Upper lobe of right lung (tissue), 1 donor: ENCODE measurements at regions not wholly inside any gene's neighbourhood (a gene's known extent, or its start where the extent isn't known, plus 50 kb on each side); places are given as distances from the start of the nearest gene placed in this dataset.

Source experiments
- ATAC-seq: fragments of 200-7000 bp; cut with Tn5 transposase; one replicate; pipeline ENCODE4 v1.9.1; 2020; ENCODE audit warnings: mild to moderate bottlenecking, moderate library complexity
- DNase-seq: peaks from one replicate; pipeline ENCODE4 v3.0.0-alpha.2; 2020
- H3K27ac ChIP-seq: fragments of 200-600 bp; one replicate; pipeline ENCODE4 v1.8.0; 2022
- H3K27me3 ChIP-seq: fragments of 200-600 bp; one replicate; pipeline ENCODE4 v1.8.0; 2022; ENCODE audit warnings: mild to moderate bottlenecking
- H3K36me3 ChIP-seq: fragments of 200-600 bp; one replicate; pipeline ENCODE4 v1.8.0; 2022
- H3K4me1 ChIP-seq: fragments of 200-600 bp; one replicate; pipeline ENCODE4 v1.8.0; 2022
- H3K4me3 ChIP-seq: fragments of 200-600 bp; one replicate; pipeline ENCODE4 v1.8.0; 2022; ENCODE audit warnings: mild to moderate bottlenecking
- H3K9me3 ChIP-seq: fragments of 200-600 bp; one replicate; pipeline ENCODE4 v1.8.0; 2022
- intact Hi-C: fragments of 100-400 bp; cut with DNase I; formaldehyde crosslinking; loops from one replicate; pipeline ENCODE4 v1.11.0; 2022
- TF ChIP-seq, protein P1 (sequence below): fragments of 200-600 bp; IDR thresholded peaks from one replicate; pipeline ENCODE4 v1.8.0; 2022; ENCODE audit warnings: antibody characterized with exemption
- donor health status: DM: no; HTN: yes; CAD: no; lungs with severe emphysema.

DNA sequence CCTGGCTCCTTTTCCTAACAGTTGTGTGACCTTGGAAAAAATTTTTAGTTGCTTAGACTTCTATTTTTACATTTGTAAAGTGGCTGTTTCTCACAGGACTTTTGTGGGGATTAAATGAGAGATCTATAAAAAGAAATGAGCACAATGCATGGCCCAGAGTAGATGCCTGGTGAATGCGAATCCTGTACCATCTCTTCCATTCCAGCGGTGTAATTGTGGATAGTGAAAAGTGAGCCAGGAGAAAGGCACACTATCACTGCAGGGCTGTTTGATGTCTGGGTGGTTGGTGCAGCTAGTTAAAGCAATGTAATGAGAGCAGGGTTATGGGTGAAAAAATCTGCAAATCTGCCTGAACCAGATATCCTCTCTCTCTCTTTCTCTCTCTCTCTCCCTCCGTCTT lies 347.5 kb upstream of the CITED2 start:
- no peak for DNase-seq
- TF ChIP-seq, protein P1, sequence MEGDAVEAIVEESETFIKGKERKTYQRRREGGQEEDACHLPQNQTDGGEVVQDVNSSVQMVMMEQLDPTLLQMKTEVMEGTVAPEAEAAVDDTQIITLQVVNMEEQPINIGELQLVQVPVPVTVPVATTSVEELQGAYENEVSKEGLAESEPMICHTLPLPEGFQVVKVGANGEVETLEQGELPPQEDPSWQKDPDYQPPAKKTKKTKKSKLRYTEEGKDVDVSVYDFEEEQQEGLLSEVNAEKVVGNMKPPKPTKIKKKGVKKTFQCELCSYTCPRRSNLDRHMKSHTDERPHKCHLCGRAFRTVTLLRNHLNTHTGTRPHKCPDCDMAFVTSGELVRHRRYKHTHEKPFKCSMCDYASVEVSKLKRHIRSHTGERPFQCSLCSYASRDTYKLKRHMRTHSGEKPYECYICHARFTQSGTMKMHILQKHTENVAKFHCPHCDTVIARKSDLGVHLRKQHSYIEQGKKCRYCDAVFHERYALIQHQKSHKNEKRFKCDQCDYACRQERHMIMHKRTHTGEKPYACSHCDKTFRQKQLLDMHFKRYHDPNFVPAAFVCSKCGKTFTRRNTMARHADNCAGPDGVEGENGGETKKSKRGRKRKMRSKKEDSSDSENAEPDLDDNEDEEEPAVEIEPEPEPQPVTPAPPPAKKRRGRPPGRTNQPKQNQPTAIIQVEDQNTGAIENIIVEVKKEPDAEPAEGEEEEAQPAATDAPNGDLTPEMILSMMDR: no peak
- no peak overlapping the region for H3K4me3 ChIP-seq
- no peaks in the 10 kb centered on the region for H3K9me3 ChIP-seq
- H3K4me1 ChIP-seq: no peaks in the 10 kb centered on the region
- intact Hi-C loops: no loop called here
- no peak overlapping the region for H3K27ac ChIP-seq
- no peaks in the 10 kb centered on the region for H3K27me3 ChIP-seq
- no peak for ATAC-seq
- H3K36me3 ChIP-seq: no peaks in the 10 kb centered on the region

DNA sequence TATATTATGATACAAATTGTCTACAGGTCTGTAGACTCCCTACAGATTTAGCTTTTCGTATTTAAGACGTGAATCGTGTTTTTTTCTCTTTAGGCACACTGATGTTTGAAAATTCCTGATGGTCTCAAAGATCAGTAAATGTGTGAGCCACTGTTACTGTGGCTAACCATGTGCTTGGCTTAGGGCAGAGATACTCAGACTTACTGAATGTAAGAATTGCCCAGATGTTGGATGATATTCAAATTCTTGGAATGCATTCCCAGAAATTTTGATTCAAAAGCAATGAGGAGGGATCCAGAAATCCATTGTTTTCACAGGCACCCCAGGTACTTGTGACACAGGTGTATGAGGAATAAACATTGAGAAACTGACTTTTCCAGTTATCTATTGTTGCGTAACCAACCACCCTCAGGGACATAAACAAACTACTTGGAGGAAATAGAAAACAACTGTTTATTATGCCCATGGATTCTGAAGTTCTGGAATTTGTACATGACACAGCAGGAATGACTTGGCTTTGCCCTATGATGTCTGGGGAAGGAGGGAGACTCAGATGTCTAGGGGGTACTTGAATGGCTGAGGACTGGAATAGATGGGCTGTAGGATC lies 339.6 kb upstream of the CITED2 start:
- no peaks in the 10 kb centered on the region for H3K9me3 ChIP-seq
- H3K4me1 ChIP-seq: peaks cover 12% of the 10 kb centered on the region
- intact Hi-C loops: no loop called here
- H3K4me3 ChIP-seq: no peak overlapping the region
- DNase-seq (no peak), ATAC-seq (no peak)
- no peaks in the 10 kb centered on the region for H3K27me3 ChIP-seq
- no peaks in the 10 kb centered on the region for H3K36me3 ChIP-seq
- H3K27ac ChIP-seq: no peak overlapping the region
- TF ChIP-seq, protein P1: no peak

DNA sequence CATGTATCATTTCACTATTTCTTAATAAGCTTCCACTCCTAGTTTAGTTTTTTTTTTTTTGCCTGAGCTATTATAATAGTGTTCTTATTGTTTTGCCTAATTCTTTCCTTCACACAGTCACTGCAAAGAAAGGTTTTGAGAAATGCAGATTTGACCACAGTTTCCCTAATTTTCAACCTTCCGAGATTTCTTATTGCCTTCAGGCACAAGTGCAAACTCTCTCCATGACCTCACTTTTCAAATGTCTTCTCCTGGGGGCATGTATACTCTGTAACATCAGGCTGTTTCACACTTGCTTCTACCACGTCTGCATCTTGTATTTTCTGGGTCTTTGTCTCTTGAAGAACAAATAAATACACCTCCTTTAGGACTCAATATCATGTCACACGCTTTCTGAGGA lies 339.0 kb upstream of the CITED2 start:
- peaks cover 17% of the 10 kb centered on the region for H3K4me1 ChIP-seq
- intact Hi-C loops: no loop called here
- DNase-seq (no peak), ATAC-seq (peak; percentile 59)
- TF ChIP-seq, protein P1: no peak
- no peak overlapping the region for H3K4me3 ChIP-seq
- no peak overlapping the region for H3K27ac ChIP-seq
- no peaks in the 10 kb centered on the region for H3K27me3 ChIP-seq
- H3K9me3 ChIP-seq: no peaks in the 10 kb centered on the region
- no peaks in the 10 kb centered on the region for H3K36me3 ChIP-seq

DNA sequence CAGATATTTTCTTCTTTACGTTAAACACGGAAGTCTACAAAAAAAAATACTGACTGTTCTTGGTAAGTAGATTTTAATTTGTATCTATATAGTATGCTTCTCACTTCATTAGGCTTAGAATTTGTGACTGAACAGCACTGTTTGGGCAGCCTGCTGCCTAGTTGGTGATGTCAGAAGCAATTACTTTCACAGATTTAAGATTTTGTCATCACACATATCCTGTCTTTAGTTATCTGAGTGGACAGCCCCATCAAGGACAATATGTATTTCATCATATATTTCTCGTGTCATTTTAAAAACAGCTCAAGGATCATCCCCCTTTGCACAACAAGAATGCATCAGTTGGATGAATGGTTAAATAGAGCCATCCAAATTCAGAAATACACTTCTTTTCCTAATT lies 338.4 kb upstream of the CITED2 start:
- intact Hi-C loops: no loop called here
- H3K4me1 ChIP-seq: peaks cover 22% of the 10 kb centered on the region
- H3K4me3 ChIP-seq: no peak overlapping the region
- ATAC-seq (no peak), DNase-seq (no peak)
- H3K27me3 ChIP-seq: no peaks in the 10 kb centered on the region
- TF ChIP-seq, protein P1: no peak
- H3K36me3 ChIP-seq: no peaks in the 10 kb centered on the region
- H3K9me3 ChIP-seq: no peaks in the 10 kb centered on the region
- no peak overlapping the region for H3K27ac ChIP-seq

DNA sequence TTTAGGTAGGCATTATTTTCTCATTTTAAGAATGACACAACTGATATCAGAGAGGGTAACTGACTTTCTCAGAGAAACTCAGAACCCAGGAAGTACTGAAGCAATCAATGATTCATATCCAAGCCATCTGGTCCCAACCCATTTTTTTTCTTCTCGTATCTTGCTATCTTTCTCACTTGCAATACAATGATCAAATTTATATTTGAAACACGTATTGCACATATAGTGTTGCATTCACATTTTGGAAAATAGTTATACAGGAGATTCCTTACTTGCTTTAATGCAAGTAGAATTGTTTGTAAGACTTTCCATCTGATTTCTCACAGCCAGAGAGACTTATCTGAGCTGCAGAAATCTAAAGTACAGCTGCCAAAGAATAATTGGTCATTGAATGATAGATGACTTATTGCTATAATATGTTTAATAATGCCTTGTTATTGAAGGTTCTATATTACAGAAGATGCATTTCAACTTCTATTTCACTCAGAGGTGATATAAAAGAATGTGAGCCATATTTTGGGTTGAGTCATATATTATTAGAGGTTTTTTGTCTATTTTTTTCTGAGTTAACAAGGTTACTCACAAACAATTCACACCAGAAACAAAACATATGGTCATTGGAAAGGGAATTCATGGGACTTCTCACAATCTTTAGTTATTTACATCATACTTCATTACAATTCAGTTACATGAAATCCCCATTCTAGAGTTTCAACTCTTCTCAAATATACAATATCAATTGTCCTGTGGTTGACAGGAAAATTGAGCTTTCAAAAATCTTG lies 337.5 kb upstream of the CITED2 start:
- Histone ChIP-seq H3K27me3 (no peaks in the 10 kb centered on the region), H3K4me3 (no peak overlapping the region), H3K9me3 (no peaks in the 10 kb centered on the region), H3K27ac (no peak overlapping the region), H3K4me1 (peaks cover 26% of the 10 kb centered on the region), H3K36me3 (no peaks in the 10 kb centered on the region)
- ATAC-seq (no peak), DNase-seq (no peak)
- TF ChIP-seq, protein P1: no peak
- intact Hi-C loops: no loop called here
